ENCODE measurements at regions not wholly inside any gene's neighbourhood (a gene's known extent, or its start where the extent isn't known, plus 50 kb on each side); places are given as distances from the start of the nearest gene placed in this dataset.
A peak's percentile ranks its signal among the peaks of the same experiment; 100 is the strongest.

DNA sequence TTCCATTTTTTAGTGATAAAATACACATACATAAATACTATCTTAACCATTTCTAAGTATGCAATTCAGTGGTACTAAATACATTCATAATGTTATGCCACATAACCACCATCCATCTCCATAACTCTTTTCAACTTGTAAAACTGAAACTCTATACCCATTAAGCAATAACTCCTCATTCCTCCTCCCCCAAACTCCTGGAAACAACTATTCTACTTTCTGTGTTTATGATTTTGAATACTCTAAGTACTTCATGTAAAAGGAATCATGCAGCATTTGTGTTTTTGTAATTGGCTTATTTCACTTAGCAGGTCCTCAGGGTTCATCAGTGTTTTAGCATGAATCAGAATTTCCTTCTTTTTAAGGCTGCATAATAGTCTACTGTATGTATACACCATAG, 131.8 kb downstream of the TES start:
- ATAC-seq = no peak
- no TSS peak for BruUV-seq (replicated peaks)
- SMC1A ChIA-PET (ENCODE audit: uncharacterized antibody, unreplicated experiment) = no interaction called here
- POLR2A ChIA-PET = no interaction called here
- TF ChIP-seq, protein P1, sequence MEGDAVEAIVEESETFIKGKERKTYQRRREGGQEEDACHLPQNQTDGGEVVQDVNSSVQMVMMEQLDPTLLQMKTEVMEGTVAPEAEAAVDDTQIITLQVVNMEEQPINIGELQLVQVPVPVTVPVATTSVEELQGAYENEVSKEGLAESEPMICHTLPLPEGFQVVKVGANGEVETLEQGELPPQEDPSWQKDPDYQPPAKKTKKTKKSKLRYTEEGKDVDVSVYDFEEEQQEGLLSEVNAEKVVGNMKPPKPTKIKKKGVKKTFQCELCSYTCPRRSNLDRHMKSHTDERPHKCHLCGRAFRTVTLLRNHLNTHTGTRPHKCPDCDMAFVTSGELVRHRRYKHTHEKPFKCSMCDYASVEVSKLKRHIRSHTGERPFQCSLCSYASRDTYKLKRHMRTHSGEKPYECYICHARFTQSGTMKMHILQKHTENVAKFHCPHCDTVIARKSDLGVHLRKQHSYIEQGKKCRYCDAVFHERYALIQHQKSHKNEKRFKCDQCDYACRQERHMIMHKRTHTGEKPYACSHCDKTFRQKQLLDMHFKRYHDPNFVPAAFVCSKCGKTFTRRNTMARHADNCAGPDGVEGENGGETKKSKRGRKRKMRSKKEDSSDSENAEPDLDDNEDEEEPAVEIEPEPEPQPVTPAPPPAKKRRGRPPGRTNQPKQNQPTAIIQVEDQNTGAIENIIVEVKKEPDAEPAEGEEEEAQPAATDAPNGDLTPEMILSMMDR (IDR thresholded peaks at IDR 0.05 in 2 of 3, conservative IDR thresholded peaks at IDR 0.05 in 1 of 3; ENCODE audit: control insufficient read depth in 2 of 3, extremely low read depth in 1 of 3, insufficient read depth in 1 of 3, low read depth in 3 of 3, low read length in 3 of 3) = no peak
- TF ChIP-seq STAT1 (conservative IDR thresholded peaks at IDR 0.05) = no peak
- TF ChIP-seq, protein P2, sequence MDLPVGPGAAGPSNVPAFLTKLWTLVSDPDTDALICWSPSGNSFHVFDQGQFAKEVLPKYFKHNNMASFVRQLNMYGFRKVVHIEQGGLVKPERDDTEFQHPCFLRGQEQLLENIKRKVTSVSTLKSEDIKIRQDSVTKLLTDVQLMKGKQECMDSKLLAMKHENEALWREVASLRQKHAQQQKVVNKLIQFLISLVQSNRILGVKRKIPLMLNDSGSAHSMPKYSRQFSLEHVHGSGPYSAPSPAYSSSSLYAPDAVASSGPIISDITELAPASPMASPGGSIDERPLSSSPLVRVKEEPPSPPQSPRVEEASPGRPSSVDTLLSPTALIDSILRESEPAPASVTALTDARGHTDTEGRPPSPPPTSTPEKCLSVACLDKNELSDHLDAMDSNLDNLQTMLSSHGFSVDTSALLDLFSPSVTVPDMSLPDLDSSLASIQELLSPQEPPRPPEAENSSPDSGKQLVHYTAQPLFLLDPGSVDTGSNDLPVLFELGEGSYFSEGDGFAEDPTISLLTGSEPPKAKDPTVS (IDR thresholded peaks at IDR 0.05; ENCODE audit: low read depth, low read length) = no peak
- no peak for TF ChIP-seq RFX5 (IDR thresholded peaks at IDR 0.05; ENCODE audit: low read depth, low read length)
- TF ChIP-seq, protein P3, sequence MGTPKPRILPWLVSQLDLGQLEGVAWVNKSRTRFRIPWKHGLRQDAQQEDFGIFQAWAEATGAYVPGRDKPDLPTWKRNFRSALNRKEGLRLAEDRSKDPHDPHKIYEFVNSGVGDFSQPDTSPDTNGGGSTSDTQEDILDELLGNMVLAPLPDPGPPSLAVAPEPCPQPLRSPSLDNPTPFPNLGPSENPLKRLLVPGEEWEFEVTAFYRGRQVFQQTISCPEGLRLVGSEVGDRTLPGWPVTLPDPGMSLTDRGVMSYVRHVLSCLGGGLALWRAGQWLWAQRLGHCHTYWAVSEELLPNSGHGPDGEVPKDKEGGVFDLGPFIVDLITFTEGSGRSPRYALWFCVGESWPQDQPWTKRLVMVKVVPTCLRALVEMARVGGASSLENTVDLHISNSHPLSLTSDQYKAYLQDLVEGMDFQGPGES (IDR thresholded peaks at IDR 0.05) = no peak
- TF ChIP-seq HCFC1 (IDR thresholded peaks at IDR 0.05; ENCODE audit: low read length) = no peak
- TF ChIP-seq SMAD1 (IDR thresholded peaks at IDR 0.05; ENCODE audit: low read depth, partially characterized antibody) = no peak
- TF ChIP-seq, protein P4, sequence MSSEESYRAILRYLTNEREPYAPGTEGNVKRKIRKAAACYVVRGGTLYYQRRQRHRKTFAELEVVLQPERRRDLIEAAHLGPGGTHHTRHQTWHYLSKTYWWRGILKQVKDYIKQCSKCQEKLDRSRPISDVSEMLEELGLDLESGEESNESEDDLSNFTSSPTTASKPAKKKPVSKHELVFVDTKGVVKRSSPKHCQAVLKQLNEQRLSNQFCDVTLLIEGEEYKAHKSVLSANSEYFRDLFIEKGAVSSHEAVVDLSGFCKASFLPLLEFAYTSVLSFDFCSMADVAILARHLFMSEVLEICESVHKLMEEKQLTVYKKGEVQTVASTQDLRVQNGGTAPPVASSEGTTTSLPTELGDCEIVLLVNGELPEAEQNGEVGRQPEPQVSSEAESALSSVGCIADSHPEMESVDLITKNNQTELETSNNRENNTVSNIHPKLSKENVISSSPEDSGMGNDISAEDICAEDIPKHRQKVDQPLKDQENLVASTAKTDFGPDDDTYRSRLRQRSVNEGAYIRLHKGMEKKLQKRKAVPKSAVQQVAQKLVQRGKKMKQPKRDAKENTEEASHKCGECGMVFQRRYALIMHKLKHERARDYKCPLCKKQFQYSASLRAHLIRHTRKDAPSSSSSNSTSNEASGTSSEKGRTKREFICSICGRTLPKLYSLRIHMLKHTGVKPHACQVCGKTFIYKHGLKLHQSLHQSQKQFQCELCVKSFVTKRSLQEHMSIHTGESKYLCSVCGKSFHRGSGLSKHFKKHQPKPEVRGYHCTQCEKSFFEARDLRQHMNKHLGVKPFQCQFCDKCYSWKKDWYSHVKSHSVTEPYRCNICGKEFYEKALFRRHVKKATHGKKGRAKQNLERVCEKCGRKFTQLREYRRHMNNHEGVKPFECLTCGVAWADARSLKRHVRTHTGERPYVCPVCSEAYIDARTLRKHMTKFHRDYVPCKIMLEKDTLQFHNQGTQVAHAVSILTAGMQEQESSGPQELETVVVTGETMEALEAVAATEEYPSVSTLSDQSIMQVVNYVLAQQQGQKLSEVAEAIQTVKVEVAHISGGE (CRISPR knock-in tag; IDR thresholded peaks at IDR 0.05) = no peak
- TF ChIP-seq SRF (IDR thresholded peaks at IDR 0.05; ENCODE audit: low read depth in 2 of 2, low read length in 2 of 2) = no peak
- TF ChIP-seq SREBF1 (IDR thresholded peaks at IDR 0.05; ENCODE audit: low read length) = no peak
- TF ChIP-seq NR2F1 (conservative IDR thresholded peaks at IDR 0.05) = no peak
- TF ChIP-seq RELA (IDR thresholded peaks at IDR 0.05; ENCODE audit: borderline replicate concordance, partially characterized antibody) = no peak
- TF ChIP-seq, protein P5, sequence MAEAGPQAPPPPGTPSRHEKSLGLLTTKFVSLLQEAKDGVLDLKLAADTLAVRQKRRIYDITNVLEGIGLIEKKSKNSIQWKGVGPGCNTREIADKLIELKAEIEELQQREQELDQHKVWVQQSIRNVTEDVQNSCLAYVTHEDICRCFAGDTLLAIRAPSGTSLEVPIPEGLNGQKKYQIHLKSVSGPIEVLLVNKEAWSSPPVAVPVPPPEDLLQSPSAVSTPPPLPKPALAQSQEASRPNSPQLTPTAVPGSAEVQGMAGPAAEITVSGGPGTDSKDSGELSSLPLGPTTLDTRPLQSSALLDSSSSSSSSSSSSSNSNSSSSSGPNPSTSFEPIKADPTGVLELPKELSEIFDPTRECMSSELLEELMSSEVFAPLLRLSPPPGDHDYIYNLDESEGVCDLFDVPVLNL (IDR thresholded peaks at IDR 0.05; ENCODE audit: low read depth, low read length) = no peak
- TF ChIP-seq TCF12 (IDR thresholded peaks at IDR 0.05; ENCODE audit: low read depth, low read length) = no peak
- no peak for TF ChIP-seq NR2C2 (IDR thresholded peaks at IDR 0.05; ENCODE audit: borderline replicate concordance, control insufficient read depth, insufficient read length, low read depth)
- TF ChIP-seq SMAD5 (IDR thresholded peaks at IDR 0.05; ENCODE audit: low read depth) = no peak
- no peak for TF ChIP-seq ZNF24 (IDR thresholded peaks at IDR 0.05)
- CTCF ChIA-PET = no interaction called here
- Histone ChIP-seq H3K27ac (ENCODE audit: control insufficient read depth, insufficient read depth) (no peak overlapping the region), H3K9me3 (replicated peaks; ENCODE audit: control insufficient read depth, insufficient read depth, low read length) (no peaks in the 10 kb centered on the region), H3K9ac (ENCODE audit: control insufficient read depth, insufficient read depth, low read length) (no peak overlapping the region), H4K20me1 (ENCODE audit: control insufficient read depth, insufficient read depth) (no peaks in the 10 kb centered on the region), H3K27me3 (replicated peaks in 1 of 2; ENCODE audit: control insufficient read depth in 2 of 2, insufficient read depth in 2 of 2, low read length in 1 of 2) (no peaks in the 10 kb centered on the region; a peak in 1 of 4 replicates), H3K79me2 (ENCODE audit: control insufficient read depth, insufficient read depth, low read length) (no peaks in the 10 kb centered on the region), H3K36me3 (ENCODE audit: control insufficient read depth in 2 of 2, insufficient read depth in 2 of 2, low read length in 1 of 2) (no peaks in the 10 kb centered on the region), H3K4me2 (ENCODE audit: control insufficient read depth, insufficient read depth) (no peak overlapping the region), H3K4me1 (ENCODE audit: control insufficient read depth, insufficient read depth, low read length) (no peaks in the 10 kb centered on the region), H3K4me3 (no peak overlapping the region), H2AFZ (ENCODE audit: control insufficient read depth, low read depth, low read length) (no peak overlapping the region)
- DNase-seq (ENCODE audit: low read depth, low spot score) = no peak
- RAD21 ChIA-PET (ENCODE audit: unreplicated experiment) = no interaction called here
- intact Hi-C loops (cut with micrococcal nuclease; ENCODE audit: unreplicated experiment) = no loop called here
- in situ Hi-C loops (cut with MboI) = no loop called here
- peak; percentile 44 for FAIRE-seq
